Erythroblast (primary cell): ENCODE measurements at regions not wholly inside any gene's neighbourhood (a gene's known extent, or its start where the extent isn't known, plus 50 kb on each side); places are given as distances from the start of the nearest gene placed in this dataset.

Experiments used
- DNase-seq, 2 experiments: peaks; one replicate each; lab custom pipeline; 2025; lab: John Stamatoyannopoulos, UW
- GATA1 ChIP-seq: IDR thresholded peaks from 2 replicates; pipeline ENCODE4 v1.6.1; 2011; ENCODE audit warnings: low read depth, mild to moderate bottlenecking, control low read depth, low read length, moderate library complexity
- POLR2A ChIP-seq: IDR thresholded peaks from 2 replicates; pipeline ENCODE4 v1.6.1; 2011; ENCODE audit warnings: mild to moderate bottlenecking, low read length

DNA sequence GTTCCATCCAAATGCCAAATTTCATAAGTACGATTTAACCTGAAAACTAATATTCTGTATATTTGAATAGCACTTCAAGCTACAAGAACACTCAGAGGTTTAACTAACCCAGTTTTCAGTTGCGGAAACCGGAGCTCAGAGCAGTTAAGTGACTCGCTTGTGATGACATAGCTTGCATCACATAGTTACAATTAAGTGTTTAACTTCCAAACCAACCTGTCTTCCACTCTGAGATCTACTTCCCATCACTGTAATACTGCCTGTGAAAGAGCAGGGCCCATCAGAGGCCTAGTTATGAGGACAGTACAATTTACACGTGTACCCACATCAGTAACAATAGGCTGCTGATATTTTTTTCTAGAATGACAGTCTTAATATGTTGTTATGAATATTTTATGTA, 120.3 kb downstream of the MAD2L1 start:
- DNase-seq, result no peak
- no peak for TF ChIP-seq POLR2A

DNA sequence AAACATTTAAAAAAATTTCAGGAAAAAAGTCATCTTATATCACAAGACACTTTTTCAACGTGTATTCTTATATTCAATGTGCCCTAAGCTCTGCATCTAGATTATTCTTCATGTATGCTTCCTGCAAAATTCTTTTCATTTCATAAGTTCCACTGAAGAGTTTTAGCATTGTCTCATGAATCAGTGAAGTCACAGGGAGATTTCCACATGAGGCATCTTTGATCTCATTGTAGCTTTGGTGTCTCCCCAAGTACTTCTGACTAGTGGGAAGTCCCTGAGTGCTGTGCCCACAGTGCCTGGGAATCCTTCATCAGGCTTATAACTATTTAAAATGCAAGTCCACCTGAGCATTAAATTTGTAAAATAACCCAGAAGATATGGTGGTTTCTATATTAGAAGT, 123.8 kb downstream of the MAD2L1 start:
- DNase-seq, result no peak
- no peak for TF ChIP-seq GATA1
- no peak for TF ChIP-seq POLR2A

DNA sequence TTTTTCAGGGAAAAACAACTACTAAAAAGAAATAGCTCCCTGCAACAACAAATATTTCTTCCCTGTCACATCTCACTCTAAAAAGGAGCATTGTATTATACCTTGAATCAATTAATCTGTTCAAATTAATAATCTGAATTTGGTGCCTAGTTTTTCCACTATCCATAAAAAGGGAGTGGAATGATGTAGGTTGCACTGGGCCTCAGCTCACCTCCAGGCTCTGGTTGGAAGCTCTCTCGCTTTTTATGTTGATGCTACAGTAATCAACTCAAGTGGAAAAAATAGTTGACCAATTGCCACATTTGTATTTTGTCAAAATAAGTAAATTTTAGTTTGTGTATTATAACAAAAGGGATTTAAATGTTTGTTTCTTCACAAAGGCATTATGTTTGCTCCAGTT, 126.1 kb downstream of the MAD2L1 start:
- DNase-seq, result no peak
- TF ChIP-seq POLR2A (no peak), GATA1 (no peak)

DNA sequence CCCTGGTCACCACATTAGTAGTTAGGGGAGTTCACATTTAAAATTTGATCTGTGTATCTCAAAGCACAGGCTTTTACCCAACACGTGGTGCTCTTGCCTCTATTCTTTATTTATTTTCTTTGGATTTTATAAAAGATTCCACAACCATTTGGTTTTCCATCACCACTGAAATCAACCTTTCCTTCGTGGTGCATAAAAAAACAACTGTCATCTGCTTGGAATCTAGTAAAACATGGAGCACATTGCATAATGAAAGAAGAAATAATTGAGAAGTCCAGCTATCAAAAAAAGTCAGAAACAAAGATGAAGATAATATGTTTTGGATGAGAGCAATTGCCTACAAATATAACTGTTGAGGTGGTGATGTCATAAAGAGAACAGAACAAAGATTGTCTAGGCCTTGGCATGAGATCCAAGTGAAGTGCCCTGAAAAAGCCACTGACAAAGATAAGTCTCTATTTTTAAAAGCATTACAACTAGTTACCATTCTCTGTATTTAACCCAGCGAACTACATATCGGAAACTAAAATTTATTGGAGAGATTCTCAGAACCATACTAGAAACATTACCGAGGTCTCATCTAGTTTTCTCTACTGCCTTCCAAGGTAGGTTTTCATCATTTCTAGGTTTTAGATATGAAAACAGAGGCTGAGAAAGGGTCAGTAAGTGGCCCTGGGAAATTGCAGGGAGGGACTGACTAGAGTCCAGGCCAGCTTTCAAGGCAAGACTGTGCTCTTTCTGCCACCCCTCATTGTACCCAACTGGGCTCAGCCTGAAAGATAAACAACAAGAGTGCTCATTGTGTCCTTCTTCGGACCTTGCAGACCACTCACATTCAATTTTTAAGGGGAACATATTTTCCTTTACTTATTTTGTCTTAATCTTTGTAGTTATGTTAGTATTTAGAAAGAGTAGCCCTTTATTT, 127.3 kb downstream of the MAD2L1 start:
- DNase-seq, result no peak
- no peak for TF ChIP-seq GATA1
- no peak for TF ChIP-seq POLR2A

DNA sequence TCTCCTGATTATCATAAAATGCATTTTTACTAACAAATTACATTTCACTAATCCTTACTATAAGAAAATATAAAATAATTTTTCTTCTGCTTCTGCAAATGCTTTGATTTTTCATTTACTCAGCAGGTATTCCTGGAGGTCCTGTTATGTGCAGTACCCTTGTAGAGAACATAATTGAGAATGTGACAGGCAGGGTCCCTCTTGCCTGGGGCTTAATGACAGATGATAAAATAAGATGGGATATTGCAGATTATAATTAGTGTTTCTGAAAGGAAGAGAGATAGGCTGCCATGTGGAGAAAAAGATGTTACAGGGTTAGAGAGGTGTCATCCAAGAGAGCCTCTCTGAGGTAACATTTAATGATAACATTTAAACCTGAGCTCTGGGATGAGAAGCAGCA, 128.9 kb downstream of the MAD2L1 start:
- TF ChIP-seq GATA1 (no peak), POLR2A (no peak)
- DNase-seq, result no peak

DNA sequence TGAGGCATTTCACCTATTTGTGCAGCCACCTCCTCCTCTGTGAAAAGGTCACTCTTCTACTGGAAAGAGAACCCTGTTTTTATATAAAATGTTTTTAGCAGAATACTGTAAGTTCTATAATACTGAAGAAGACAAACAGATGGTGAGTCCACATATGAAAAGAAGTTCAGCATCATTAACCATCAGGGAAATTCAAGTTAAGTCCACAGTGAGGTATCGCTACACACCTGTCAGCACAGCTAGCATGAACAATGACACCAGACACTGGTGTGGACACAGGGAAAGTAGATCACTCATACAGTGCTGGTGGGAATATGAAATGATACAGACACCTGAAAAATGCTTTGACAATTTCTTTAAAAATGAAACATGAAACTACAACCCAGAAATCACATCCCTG, 133.0 kb downstream of the MAD2L1 start:
- no peak for DNase-seq
- TF ChIP-seq GATA1 (no peak), POLR2A (no peak)

DNA sequence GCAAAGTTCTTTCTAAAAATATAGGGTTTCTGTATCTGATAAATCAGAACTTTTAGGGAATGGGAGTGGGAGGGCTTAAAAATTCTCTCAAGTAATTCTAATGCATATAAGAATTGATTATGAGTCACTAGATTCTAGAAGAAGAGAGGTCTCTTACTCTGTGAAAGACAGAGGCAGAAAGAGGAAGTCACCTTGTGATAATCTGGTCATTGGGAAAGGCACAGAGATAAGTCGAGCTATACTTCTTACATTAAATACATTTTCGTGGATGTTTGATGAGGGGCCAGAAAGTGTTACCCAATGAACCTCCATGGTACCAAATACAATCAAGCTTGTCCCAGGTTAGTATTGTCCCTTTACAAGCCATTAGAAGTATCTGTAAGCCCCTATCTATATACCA, 134.4 kb downstream of the MAD2L1 start:
- DNase-seq, result no peak
- TF ChIP-seq POLR2A (no peak), GATA1 (no peak)

DNA sequence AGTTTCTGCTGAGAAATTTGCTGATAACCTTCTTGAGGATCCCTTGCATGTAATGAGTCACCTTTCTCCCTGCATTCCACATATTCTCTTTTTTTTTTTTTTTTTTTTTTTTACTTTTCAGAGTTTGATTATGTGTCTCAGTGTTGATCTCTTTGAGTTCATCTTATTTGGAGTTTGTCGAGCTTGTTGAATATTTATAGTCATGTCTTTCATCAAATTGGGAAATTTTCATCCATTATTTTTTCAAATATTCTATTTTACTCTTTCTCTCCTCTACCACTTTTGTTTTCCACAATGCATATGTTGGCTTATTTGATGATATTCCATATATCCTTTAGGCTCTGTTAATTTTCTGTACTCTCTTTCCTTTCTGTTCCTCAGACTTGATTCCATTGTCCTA, 136.1 kb downstream of the MAD2L1 start:
- no peak for TF ChIP-seq GATA1
- TF ChIP-seq POLR2A, result no peak
- no peak for DNase-seq

DNA sequence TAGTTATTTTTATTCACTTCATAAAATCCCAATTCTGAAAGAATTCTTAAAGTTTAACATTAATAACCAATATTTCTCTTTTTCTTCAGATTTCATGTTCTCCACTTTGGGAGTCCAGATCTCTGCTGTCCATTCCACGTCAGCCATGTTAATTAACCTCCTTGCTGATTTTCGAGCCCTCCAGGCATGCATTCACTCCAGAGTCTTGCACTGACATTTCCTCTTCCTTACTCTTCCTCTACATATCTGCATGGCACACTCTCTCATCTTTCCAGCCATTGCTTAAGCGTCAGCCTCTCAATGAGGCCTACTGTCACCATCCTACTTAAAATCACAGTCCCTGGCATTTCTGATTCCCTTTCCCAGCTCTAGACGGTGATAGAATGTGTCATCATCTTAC, 144.8 kb downstream of the MAD2L1 start:
- TF ChIP-seq GATA1, result no peak
- TF ChIP-seq POLR2A, result no peak
- DNase-seq, result no peak

DNA sequence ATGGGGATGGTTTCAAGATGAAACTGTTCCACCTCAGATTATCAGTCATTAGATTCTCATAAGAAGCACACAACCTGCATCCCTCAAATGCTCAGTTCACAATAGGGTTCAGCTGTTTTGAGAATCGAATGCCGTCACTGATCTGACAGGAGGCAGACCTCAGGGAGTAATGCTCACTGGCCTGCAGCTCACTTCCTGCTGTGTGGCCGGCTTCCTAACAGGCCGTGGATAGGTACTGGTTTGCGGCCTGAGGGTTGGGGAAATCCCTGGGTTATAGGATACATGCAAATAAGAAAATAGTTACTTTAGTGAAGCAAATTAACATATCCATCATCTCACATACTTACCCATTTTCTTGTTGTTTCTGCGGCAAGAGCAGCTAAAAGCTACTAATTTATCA, 160.4 kb downstream of the MAD2L1 start:
- no peak for DNase-seq

DNA sequence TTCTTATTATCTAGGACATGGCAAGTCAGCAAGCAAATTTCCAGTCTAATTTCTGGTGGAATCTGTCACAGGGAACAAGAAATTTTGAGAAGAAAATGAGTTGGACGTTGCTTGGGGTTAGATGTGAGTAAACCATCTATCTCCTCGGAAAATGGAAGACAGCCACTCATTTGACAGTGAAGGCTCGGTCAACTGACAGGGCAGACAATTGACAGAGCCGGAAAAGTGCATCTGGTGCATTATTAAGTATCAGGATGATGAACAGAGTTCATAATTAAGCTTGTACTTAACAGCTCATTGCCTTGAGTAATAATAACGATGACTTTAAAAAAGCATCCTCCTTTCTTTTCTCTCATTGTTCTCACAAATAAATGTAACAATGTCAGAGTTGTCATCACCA, 168.4 kb downstream of the MAD2L1 start:
- TF ChIP-seq GATA1 (no peak), POLR2A (no peak)

More for the DNA sequence above, 160.4 kb downstream of the MAD2L1 start:
- TF ChIP-seq GATA1, result no peak
- TF ChIP-seq POLR2A, result no peak

DNA sequence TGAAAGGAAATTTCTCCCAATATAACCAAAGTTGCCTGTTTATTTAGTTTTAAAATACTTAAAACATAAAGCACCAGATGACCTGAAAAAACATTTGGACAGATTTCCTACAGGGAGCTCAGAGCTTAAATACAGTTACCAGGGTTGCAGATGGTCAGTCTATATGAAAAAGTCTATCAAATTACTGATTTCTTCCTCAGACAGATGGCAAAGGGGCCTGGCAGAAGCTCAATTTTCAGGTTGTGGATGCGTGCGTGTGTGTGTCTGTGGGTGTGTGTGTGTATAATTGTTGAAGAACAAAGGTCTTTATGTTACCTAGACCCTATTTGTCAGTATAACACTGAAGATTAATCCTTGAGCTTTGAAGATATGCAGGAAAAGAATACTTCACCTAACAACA, 169.4 kb downstream of the MAD2L1 start:
- no peak for DNase-seq
- TF ChIP-seq POLR2A (no peak), GATA1 (no peak)

More for the DNA sequence above, 168.4 kb downstream of the MAD2L1 start:
- DNase-seq, result no peak

DNA sequence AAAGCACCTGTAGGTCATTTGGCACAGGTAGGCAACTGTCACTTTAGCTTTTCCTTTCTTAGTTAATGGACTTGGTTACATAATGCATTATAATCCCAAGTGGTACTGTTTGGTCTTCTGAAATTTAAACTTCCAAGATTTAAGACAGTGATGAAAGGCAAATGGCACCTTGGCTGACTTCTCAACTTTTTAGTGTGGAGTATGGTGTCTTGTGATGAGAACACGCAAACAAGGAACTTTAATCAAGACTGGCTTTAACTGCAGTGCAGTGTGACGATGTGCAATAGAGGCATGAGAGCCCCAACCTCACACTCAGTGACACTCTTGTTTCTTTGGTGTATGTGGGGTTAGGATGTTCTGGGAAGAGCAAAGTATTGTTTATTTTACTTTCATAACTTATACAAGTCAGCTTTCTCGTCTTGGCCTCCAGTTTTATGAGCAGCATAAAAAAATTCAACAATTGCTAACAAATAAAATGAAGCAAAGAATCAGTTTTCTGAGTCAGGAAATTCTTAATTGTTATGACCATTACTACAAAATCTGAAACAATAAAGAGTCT, 171.9 kb downstream of the MAD2L1 start:
- TF ChIP-seq GATA1 (no peak), POLR2A (no peak)
- no peak for DNase-seq

DNA sequence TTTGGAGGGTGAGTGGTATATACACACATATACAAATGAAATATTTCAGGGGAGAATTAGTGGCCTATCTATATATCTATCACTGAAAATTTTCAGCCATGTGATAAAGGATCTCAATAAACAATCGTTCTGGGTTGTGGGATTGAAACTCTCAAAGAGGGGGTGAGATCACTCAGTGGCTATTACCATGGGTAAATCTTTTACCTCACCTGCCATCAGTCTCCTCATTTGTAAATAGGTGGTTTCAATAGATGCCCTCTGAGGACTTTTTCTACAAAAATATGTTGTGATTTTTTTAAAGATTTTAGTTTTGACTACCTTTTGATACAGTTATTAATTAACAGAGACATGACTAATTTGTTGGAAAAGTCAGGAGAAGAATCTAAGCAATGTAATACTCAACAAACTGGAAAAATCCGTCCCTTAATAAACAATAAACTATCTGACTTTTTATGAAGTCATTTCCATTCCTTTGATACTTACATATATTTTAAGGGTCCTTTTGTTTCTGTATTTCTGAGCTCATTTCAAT, 192.8 kb downstream of the MAD2L1 start:
- TF ChIP-seq GATA1, result no peak
- no peak for TF ChIP-seq POLR2A
- DNase-seq, result no peak
